ENCODE measurements at regions not wholly inside any gene's neighbourhood (a gene's known extent, or its start where the extent isn't known, plus 50 kb on each side); places are given as distances from the start of the nearest gene placed in this dataset.

GRCh38 chr7:153398370-153398769 is 638.8 kb downstream of the ACTR3B start:
- no peak overlapping the region for H3K14ac ChIP-seq (replicated peaks; ENCODE audit: low read depth, low read length)
- no peaks in the 10 kb centered on the region; the same call in 1 of the 2 replicates for H4K20me1 ChIP-seq (ENCODE audit: insufficient read depth, low read length)
- intact Hi-C loops (cut with micrococcal nuclease) (no loop called here), in situ Hi-C loops (cut with MboI; ENCODE audit: low sequenced_read_pairs) (no loop called here), dilution Hi-C loops (cut with HindIII; ENCODE audit: low sequenced_read_pairs, unreplicated experiment) (no loop called here)
- no peak overlapping the region for H2BK5ac ChIP-seq (ENCODE audit: low read depth, low read length, poor library complexity, severe bottlenecking)
- H3K9ac ChIP-seq (ENCODE audit: low read depth, low read length), result no peak overlapping the region
- no peak overlapping the region for H3K4me2 ChIP-seq (ENCODE audit: low read depth, low read length)
- ATAC-seq (ENCODE audit: low read depth), result no peak
- H2BK20ac ChIP-seq (ENCODE audit: low read depth, low read length), result no peak overlapping the region
- H2BK120ac ChIP-seq (ENCODE audit: low read depth, low read length), result no peak overlapping the region
- no peak overlapping the region for H3K56ac ChIP-seq (ENCODE audit: extremely low read depth, insufficient read depth, low read length)
- no peaks in the 10 kb centered on the region for H3K9me1 ChIP-seq (ENCODE audit: insufficient read depth, low read length)
- DNase-seq, result no peak
- TF ChIP-seq ELK1 (IDR thresholded peaks at IDR 0.05; ENCODE audit: borderline replicate concordance, low read depth, low read length), result no peak
- TF ChIP-seq MAFK (IDR thresholded peaks at IDR 0.05; ENCODE audit: low read depth, low read length), result no peak
- no peak for TF ChIP-seq RAD21 (IDR thresholded peaks at IDR 0.05; ENCODE audit: low read length)
- no peak for TF ChIP-seq RCOR1 (IDR thresholded peaks at IDR 0.05; ENCODE audit: insufficient replicate concordance, low read length)
- no peak for TF ChIP-seq USF2 (IDR thresholded peaks at IDR 0.05; ENCODE audit: low read depth, low read length)
- TF ChIP-seq RFX5 (IDR thresholded peaks at IDR 0.05; ENCODE audit: low read depth, low read length), result no peak
- no peak for TF ChIP-seq CHD1 (IDR thresholded peaks at IDR 0.05; ENCODE audit: low read depth, low read length)
- TF ChIP-seq SMC3 (IDR thresholded peaks at IDR 0.05; ENCODE audit: low read depth, low read length), result no peak
- no peak overlapping the region for H3K18ac ChIP-seq (ENCODE audit: low read depth, low read length)
- no peak overlapping the region for H2AK5ac ChIP-seq (ENCODE audit: low read depth, low read length)
- no peak overlapping the region for H4K8ac ChIP-seq (ENCODE audit: low read depth in 2 of 2, low read length in 2 of 2)
- H2AK9ac ChIP-seq (replicated peaks; ENCODE audit: low read depth, low read length, poor library complexity), result no peak overlapping the region
- no peaks in the 10 kb centered on the region for H3K36me3 ChIP-seq (ENCODE audit: control insufficient read depth, insufficient read depth, low read length)
- no peak overlapping the region for H3K27ac ChIP-seq (ENCODE audit: insufficient read depth, low read length)
- no peaks in the 10 kb centered on the region for H3K79me1 ChIP-seq (ENCODE audit: low read depth in 1 of 2, low read length in 2 of 2)
- no peak overlapping the region for H4K5ac ChIP-seq (ENCODE audit: low read depth, low read length)
- peaks cover 38% of the 10 kb centered on the region for H3K9me3 ChIP-seq (ENCODE audit: control insufficient read depth, insufficient read depth, low read length)
- no peak overlapping the region for H3K23ac ChIP-seq (ENCODE audit: low read depth, low read length)
- no peak overlapping the region for H2AFZ ChIP-seq (replicated peaks; ENCODE audit: low read length, poor library complexity)
- no TSS peak for BruUV-seq (replicated peaks)
- no peak overlapping the region for H2BK15ac ChIP-seq (ENCODE audit: low read depth, low read length)
- no peaks in the 10 kb centered on the region for H3K27me3 ChIP-seq (ENCODE audit: control insufficient read depth, insufficient read depth, low read length)
- H4K91ac ChIP-seq (ENCODE audit: insufficient read depth, low read depth, low read length), result no peak overlapping the region
- no peak overlapping the region for H3K4ac ChIP-seq (ENCODE audit: low read depth, low read length)
- H3K4me3 ChIP-seq (ENCODE audit: insufficient read depth, low read depth, low read length), result no peak overlapping the region
- ChIA-PET POLR2A (ENCODE audit: unreplicated experiment) (no interaction called here), CTCF (no interaction called here)
- no CpG with 5 or more reads among the region's 2 CpGs for WGBS, 2 experiments (ENCODE audit: extremely low coverage in 2 of 2, insufficient read length in 1 of 2)
- no peaks in the 10 kb centered on the region for H3K4me1 ChIP-seq (ENCODE audit: control insufficient read depth, insufficient read depth, low read length)
